ENCODE measurements at regions not wholly inside any gene's neighbourhood (a gene's known extent, or its start where the extent isn't known, plus 50 kb on each side); places are given as distances from the start of the nearest gene placed in this dataset.
"Not testable (repeated sequence)": the region's sequence is repeated elsewhere in the genome, so short reads cannot be mapped to it uniquely, and the experiment has no call there.

GRCh38 chr6:137399881-137400443, 94.2 kb downstream of the OLIG3 start:
- DNase-seq (ENCODE audit: low read depth) = no peak

- DNase-seq (ENCODE audit: low read depth) = no peak
Observed at GRCh38 chr6:137395316-137395715, 98.9 kb downstream of the OLIG3 start.

GRCh38 chr6:137391061-137391814, 103.0 kb downstream of the OLIG3 start:
- no peak for DNase-seq (ENCODE audit: low read depth)

GRCh38 chr6:137390334-137390733, 103.9 kb downstream of the OLIG3 start:
- DNase-seq (ENCODE audit: low read depth) = no peak

- DNase-seq (ENCODE audit: low read depth) = peak; percentile 40
Observed at GRCh38 chr6:137389150-137389704, 105.0 kb downstream of the OLIG3 start.

- no peak for DNase-seq (ENCODE audit: low read depth)
Observed at GRCh38 chr6:137387096-137387764, 107.0 kb downstream of the OLIG3 start.

- DNase-seq (ENCODE audit: low read depth) = not testable (repeated sequence)
Observed at GRCh38 chr6:137383287-137383686, 110.9 kb downstream of the OLIG3 start.

- no peak for DNase-seq (ENCODE audit: low read depth)
Observed at GRCh38 chr6:137378090-137378369, 116.2 kb downstream of the OLIG3 start.

- DNase-seq (ENCODE audit: low read depth) = no peak
Observed at GRCh38 chr6:137373296-137373695, 120.9 kb downstream of the OLIG3 start.

GRCh38 chr6:137372532-137372931, 121.7 kb downstream of the OLIG3 start:
- DNase-seq (ENCODE audit: low read depth) = no peak

- no peak for DNase-seq (ENCODE audit: low read depth)
Observed at GRCh38 chr6:137371634-137372016, 122.6 kb downstream of the OLIG3 start.

GRCh38 chr6:137370871-137371633, 123.1 kb downstream of the OLIG3 start:
- no peak for DNase-seq (ENCODE audit: low read depth)

GRCh38 chr6:137369136-137369535, 125.1 kb downstream of the OLIG3 start:
- DNase-seq (ENCODE audit: low read depth) = no peak

- no peak for DNase-seq (ENCODE audit: low read depth)
Observed at GRCh38 chr6:137365707-137366437, 128.3 kb downstream of the OLIG3 start.

GRCh38 chr6:137363805-137364138, 130.4 kb downstream of the OLIG3 start:
- no peak for DNase-seq (ENCODE audit: low read depth)

GRCh38 chr6:137362878-137363804, 131.1 kb downstream of the OLIG3 start:
- DNase-seq (ENCODE audit: low read depth) = no peak

GRCh38 chr6:137361701-137362100, 132.5 kb downstream of the OLIG3 start:
- no peak for DNase-seq (ENCODE audit: low read depth)

GRCh38 chr6:137358273-137358672, 135.9 kb downstream of the OLIG3 start:
- DNase-seq (ENCODE audit: low read depth) = no peak

GRCh38 chr6:137357948-137358266, 136.3 kb downstream of the OLIG3 start:
- no peak for DNase-seq (ENCODE audit: low read depth)

GRCh38 chr6:137357263-137357947, 136.8 kb downstream of the OLIG3 start:
- DNase-seq (ENCODE audit: low read depth) = no peak
